HUES6 (cell line): ENCODE measurements at regions not wholly inside any gene's neighbourhood (a gene's known extent, or its start where the extent isn't known, plus 50 kb on each side); places are given as distances from the start of the nearest gene placed in this dataset.

ENCODE experiments used
- H3K27ac ChIP-seq: 2 replicates; pipeline ENCODE4 v1.7.0; 2013; ENCODE audit warnings: low read depth, mild to moderate bottlenecking, low read length, inconsistent platforms
- H3K27me3 ChIP-seq: 2 replicates; pipeline ENCODE4 v1.6.1; 2013; ENCODE audit warnings: low read length; ENCODE audit not compliant: control insufficient read depth, insufficient read depth
- H3K36me3 ChIP-seq: 2 replicates; pipeline ENCODE4 v1.6.1; 2013; ENCODE audit warnings: low read length; ENCODE audit not compliant: control insufficient read depth, insufficient read depth
- H3K4me1 ChIP-seq: 2 replicates; pipeline ENCODE4 v1.6.1; 2013; ENCODE audit warnings: low read length; ENCODE audit not compliant: control insufficient read depth, insufficient read depth
- H3K4me3 ChIP-seq: 2 replicates; pipeline ENCODE4 v1.5.1; 2013; ENCODE audit warnings: low read depth, low read length
- H3K9ac ChIP-seq: one replicate; pipeline ENCODE4 v1.6.1; 2013; ENCODE audit warnings: mild to moderate bottlenecking, low read length
- H3K9me3 ChIP-seq: 2 replicates; pipeline ENCODE4 v1.6.1; 2013; ENCODE audit warnings: low read depth, low read length; ENCODE audit not compliant: control insufficient read depth, insufficient read depth

GRCh38 chr13:30151388-30151787 is 156.0 kb downstream of the KATNAL1 start:
- Histone ChIP-seq H3K9ac (no peak overlapping the region), H3K27ac (no peak overlapping the region), H3K27me3 (no peaks in the 10 kb centered on the region), H3K36me3 (no peaks in the 10 kb centered on the region), H3K4me1 (no peaks in the 10 kb centered on the region), H3K4me3 (no peak overlapping the region), H3K9me3 (no peaks in the 10 kb centered on the region)

GRCh38 chr13:30149248-30149647 is 158.1 kb downstream of the KATNAL1 start:
- Histone ChIP-seq H3K9ac (no peak overlapping the region), H3K27ac (no peak overlapping the region), H3K27me3 (no peaks in the 10 kb centered on the region), H3K4me3 (no peak overlapping the region), H3K36me3 (no peaks in the 10 kb centered on the region), H3K9me3 (no peaks in the 10 kb centered on the region), H3K4me1 (no peaks in the 10 kb centered on the region)

- Histone ChIP-seq H3K9me3 (no peaks in the 10 kb centered on the region), H3K4me3 (no peak overlapping the region), H3K27me3 (no peaks in the 10 kb centered on the region), H3K9ac (no peak overlapping the region), H3K27ac (no peak overlapping the region), H3K36me3 (no peaks in the 10 kb centered on the region), H3K4me1 (no peaks in the 10 kb centered on the region)
These were observed 158.6 kb downstream of the KATNAL1 start for GRCh38 chr13:30148786-30149185.

- no peaks in the 10 kb centered on the region for H3K27me3 ChIP-seq
- H3K27ac ChIP-seq: no peak overlapping the region
- no peaks in the 10 kb centered on the region for H3K36me3 ChIP-seq
- no peaks in the 10 kb centered on the region for H3K9me3 ChIP-seq
- no peaks in the 10 kb centered on the region for H3K4me1 ChIP-seq
- H3K9ac ChIP-seq: no peak overlapping the region
- H3K4me3 ChIP-seq: no peak overlapping the region
These were observed 159.1 kb downstream of the KATNAL1 start for GRCh38 chr13:30148171-30148754.

GRCh38 chr13:30147421-30147820 is 159.9 kb downstream of the KATNAL1 start:
- no peak overlapping the region for H3K4me3 ChIP-seq

GRCh38 chr13:30147015-30147414 is 160.3 kb downstream of the KATNAL1 start:
- Histone ChIP-seq H3K27ac (no peak overlapping the region), H3K36me3 (no peaks in the 10 kb centered on the region), H3K27me3 (no peaks in the 10 kb centered on the region), H3K9me3 (no peaks in the 10 kb centered on the region), H3K4me1 (peaks cover 5% of the 10 kb centered on the region; the same call in 1 of the 2 replicates), H3K9ac (no peak overlapping the region), H3K4me3 (no peak overlapping the region)

More at GRCh38 chr13:30147421-30147820, 159.9 kb downstream of the KATNAL1 start:
- Histone ChIP-seq H3K36me3 (no peaks in the 10 kb centered on the region), H3K27me3 (no peaks in the 10 kb centered on the region), H3K27ac (no peak overlapping the region), H3K4me1 (peaks cover 4% of the 10 kb centered on the region; the same call in 1 of the 2 replicates), H3K9me3 (no peaks in the 10 kb centered on the region), H3K9ac (no peak overlapping the region)

- Histone ChIP-seq H3K27ac (no peak overlapping the region), H3K9me3 (no peaks in the 10 kb centered on the region), H3K27me3 (no peaks in the 10 kb centered on the region), H3K36me3 (no peaks in the 10 kb centered on the region), H3K9ac (no peak overlapping the region), H3K4me3 (no peak overlapping the region), H3K4me1 (peaks cover 5% of the 10 kb centered on the region; the same call in 1 of the 2 replicates)
These were observed 161.5 kb downstream of the KATNAL1 start for GRCh38 chr13:30145709-30146367.

GRCh38 chr13:30143666-30144400 is 163.5 kb downstream of the KATNAL1 start:
- Histone ChIP-seq H3K9me3 (0 out of 2 replicates have a peak, but pooled peaks cover 3% of the 10 kb centered on the region), H3K27ac (no peak overlapping the region), H3K4me3 (no peak overlapping the region)

GRCh38 chr13:30142486-30143211 is 164.7 kb downstream of the KATNAL1 start:
- H3K4me1 ChIP-seq: peaks cover 9% of the 10 kb centered on the region; the same call in 1 of the 2 replicates
- 0 out of 2 replicates have a peak, but pooled peaks cover 3% of the 10 kb centered on the region for H3K9me3 ChIP-seq
- no peak overlapping the region for H3K9ac ChIP-seq
- H3K27me3 ChIP-seq: no peaks in the 10 kb centered on the region
- H3K36me3 ChIP-seq: no peaks in the 10 kb centered on the region
- no peak overlapping the region for H3K4me3 ChIP-seq
- no peak overlapping the region for H3K27ac ChIP-seq

More at GRCh38 chr13:30143666-30144400, 163.5 kb downstream of the KATNAL1 start:
- no peaks in the 10 kb centered on the region for H3K27me3 ChIP-seq
- no peaks in the 10 kb centered on the region for H3K36me3 ChIP-seq
- H3K4me1 ChIP-seq: peaks cover 5% of the 10 kb centered on the region; the same call in 1 of the 2 replicates
- no peak overlapping the region for H3K9ac ChIP-seq

GRCh38 chr13:30141775-30142485 is 165.4 kb downstream of the KATNAL1 start:
- peaks cover 9% of the 10 kb centered on the region; the same call in 1 of the 2 replicates for H3K4me1 ChIP-seq
- H3K9ac ChIP-seq: no peak overlapping the region
- no peak overlapping the region for H3K4me3 ChIP-seq

More at GRCh38 chr13:30141775-30142485, 165.4 kb downstream of the KATNAL1 start:
- H3K27me3 ChIP-seq: no peaks in the 10 kb centered on the region
- H3K36me3 ChIP-seq: no peaks in the 10 kb centered on the region
- no peak overlapping the region for H3K27ac ChIP-seq
- H3K9me3 ChIP-seq: 0 out of 2 replicates have a peak, but pooled peaks cover 3% of the 10 kb centered on the region
